ENCODE measurements at regions not wholly inside any gene's neighbourhood (a gene's known extent, or its start where the extent isn't known, plus 50 kb on each side); places are given as distances from the start of the nearest gene placed in this dataset.
A peak's percentile ranks its signal among the peaks of the same experiment; 100 is the strongest.

- H3K4me3 ChIP-seq (ENCODE audit: low read length), result no peak overlapping the region
- no peaks in the 10 kb centered on the region for H3K9me3 ChIP-seq (ENCODE audit: control insufficient read depth, low read length)
- Mint-ChIP-seq H3K9me3 (no peaks in the 10 kb centered on the region), H3K36me3 (ENCODE audit: low read depth) (no peaks in the 10 kb centered on the region), H3K27me3 (ENCODE audit: insufficient read depth) (no peaks in the 10 kb centered on the region), H3K27ac (no peak overlapping the region), H3K4me3 (no peak overlapping the region), H3K4me1 (no peaks in the 10 kb centered on the region)
- H3K9ac ChIP-seq (ENCODE audit: extremely low read depth, low read length, poor library complexity, severe bottlenecking), result no peak overlapping the region
- no peaks in the 10 kb centered on the region for H3K27me3 ChIP-seq (ENCODE audit: control insufficient read depth, insufficient read depth, low read length, poor library complexity, severe bottlenecking)
- H3K36me3 ChIP-seq (ENCODE audit: control insufficient read depth, insufficient read depth, low read length), result no peaks in the 10 kb centered on the region
- H3K27ac ChIP-seq (ENCODE audit: low read depth, low read length), result peak overlapping the region; percentile 16
- no peaks in the 10 kb centered on the region for H3K4me1 ChIP-seq (ENCODE audit: control insufficient read depth, insufficient read depth, low read length)
- WGBS, 2 experiments (ENCODE audit: insufficient coverage in 1 of 2, insufficient read length in 1 of 2), result 89 to 94% methylated on average over 1 of the region's 1 CpG
- TF ChIP-seq, protein P1, sequence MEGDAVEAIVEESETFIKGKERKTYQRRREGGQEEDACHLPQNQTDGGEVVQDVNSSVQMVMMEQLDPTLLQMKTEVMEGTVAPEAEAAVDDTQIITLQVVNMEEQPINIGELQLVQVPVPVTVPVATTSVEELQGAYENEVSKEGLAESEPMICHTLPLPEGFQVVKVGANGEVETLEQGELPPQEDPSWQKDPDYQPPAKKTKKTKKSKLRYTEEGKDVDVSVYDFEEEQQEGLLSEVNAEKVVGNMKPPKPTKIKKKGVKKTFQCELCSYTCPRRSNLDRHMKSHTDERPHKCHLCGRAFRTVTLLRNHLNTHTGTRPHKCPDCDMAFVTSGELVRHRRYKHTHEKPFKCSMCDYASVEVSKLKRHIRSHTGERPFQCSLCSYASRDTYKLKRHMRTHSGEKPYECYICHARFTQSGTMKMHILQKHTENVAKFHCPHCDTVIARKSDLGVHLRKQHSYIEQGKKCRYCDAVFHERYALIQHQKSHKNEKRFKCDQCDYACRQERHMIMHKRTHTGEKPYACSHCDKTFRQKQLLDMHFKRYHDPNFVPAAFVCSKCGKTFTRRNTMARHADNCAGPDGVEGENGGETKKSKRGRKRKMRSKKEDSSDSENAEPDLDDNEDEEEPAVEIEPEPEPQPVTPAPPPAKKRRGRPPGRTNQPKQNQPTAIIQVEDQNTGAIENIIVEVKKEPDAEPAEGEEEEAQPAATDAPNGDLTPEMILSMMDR (conservative IDR thresholded peaks at IDR 0.05), result no peak
- no peak for DNase-seq
Observed at GRCh38 chr3:109480014-109480413, 142.7 kb upstream of the DPPA4 start.

DNA sequence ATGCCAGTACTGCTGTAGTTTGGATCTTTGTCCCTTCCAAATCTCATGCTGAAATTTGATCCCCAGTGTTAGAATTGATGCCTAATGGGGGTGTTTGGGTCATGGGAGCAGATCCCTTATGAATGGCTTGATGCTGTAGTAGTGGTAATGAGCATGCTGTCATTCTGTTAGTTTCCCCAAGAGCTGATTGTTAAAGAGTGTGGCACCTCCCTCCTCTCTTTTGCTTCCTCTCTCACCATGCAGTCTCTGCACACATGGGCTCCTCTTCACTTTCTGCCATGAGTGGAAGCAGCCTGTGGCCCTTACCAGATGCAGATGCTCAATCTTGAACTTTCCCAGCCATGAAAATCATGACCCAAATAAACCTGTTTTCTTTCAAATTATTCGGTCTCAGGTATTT lies 141.3 kb upstream of the DPPA4 start:
- no peaks in the 10 kb centered on the region for H3K27me3 ChIP-seq (ENCODE audit: control insufficient read depth, insufficient read depth, low read length, poor library complexity, severe bottlenecking)
- H3K9ac ChIP-seq (ENCODE audit: extremely low read depth, low read length, poor library complexity, severe bottlenecking), result no peak overlapping the region
- WGBS, 2 experiments (ENCODE audit: insufficient coverage in 1 of 2, insufficient read length in 1 of 2), result 100% methylated on average over 1 of the region's 1 CpG; no CpG with 5 or more reads in 1 of the 2 experiments
- no peaks in the 10 kb centered on the region for H3K36me3 ChIP-seq (ENCODE audit: control insufficient read depth, insufficient read depth, low read length)
- Mint-ChIP-seq H3K36me3 (ENCODE audit: low read depth) (no peaks in the 10 kb centered on the region), H3K4me3 (no peak overlapping the region), H3K9me3 (no peaks in the 10 kb centered on the region), H3K4me1 (no peaks in the 10 kb centered on the region), H3K27me3 (ENCODE audit: insufficient read depth) (no peaks in the 10 kb centered on the region), H3K27ac (no peak overlapping the region)
- TF ChIP-seq, protein P1 (conservative IDR thresholded peaks at IDR 0.05), result no peak
- no peak overlapping the region for H3K27ac ChIP-seq (ENCODE audit: low read depth, low read length)
- no peak for DNase-seq
- H3K4me1 ChIP-seq (ENCODE audit: control insufficient read depth, insufficient read depth, low read length), result no peaks in the 10 kb centered on the region
- H3K9me3 ChIP-seq (ENCODE audit: control insufficient read depth, low read length), result no peaks in the 10 kb centered on the region
- no peak overlapping the region for H3K4me3 ChIP-seq (ENCODE audit: low read length)

- Histone ChIP-seq H3K27ac (ENCODE audit: low read depth, low read length) (no peak overlapping the region), H3K9me3 (ENCODE audit: control insufficient read depth, low read length) (no peaks in the 10 kb centered on the region), H3K9ac (ENCODE audit: extremely low read depth, low read length, poor library complexity, severe bottlenecking) (no peak overlapping the region), H3K4me1 (ENCODE audit: control insufficient read depth, insufficient read depth, low read length) (no peaks in the 10 kb centered on the region), H3K27me3 (ENCODE audit: control insufficient read depth, insufficient read depth, low read length, poor library complexity, severe bottlenecking) (no peaks in the 10 kb centered on the region), H3K36me3 (ENCODE audit: control insufficient read depth, insufficient read depth, low read length) (no peaks in the 10 kb centered on the region), H3K4me3 (ENCODE audit: low read length) (no peak overlapping the region)
- Mint-ChIP-seq H3K4me3 (no peak overlapping the region), H3K27me3 (ENCODE audit: insufficient read depth) (no peaks in the 10 kb centered on the region), H3K36me3 (ENCODE audit: low read depth) (no peaks in the 10 kb centered on the region), H3K4me1 (no peaks in the 10 kb centered on the region), H3K27ac (no peak overlapping the region), H3K9me3 (no peaks in the 10 kb centered on the region)
- no peak for DNase-seq
- 72 to 100% methylated on average over 1 to 2 of the region's 3 CpGs for WGBS, 2 experiments (ENCODE audit: insufficient coverage in 1 of 2, insufficient read length in 1 of 2)
- TF ChIP-seq, protein P1 (conservative IDR thresholded peaks at IDR 0.05), result no peak
Observed at GRCh38 chr3:109460961-109461360, 123.6 kb upstream of the DPPA4 start.
